ENCODE measurements at regions not wholly inside any gene's neighbourhood (a gene's known extent, or its start where the extent isn't known, plus 50 kb on each side); places are given as distances from the start of the nearest gene placed in this dataset.
"Not testable (repeated sequence)": the region's sequence is repeated elsewhere in the genome, so short reads cannot be mapped to it uniquely, and the experiment has no call there.

GRCh38 chr2:131425231-131425941, 50.5 kb upstream of the TUBA3D start:
- TF ChIP-seq, protein P1, sequence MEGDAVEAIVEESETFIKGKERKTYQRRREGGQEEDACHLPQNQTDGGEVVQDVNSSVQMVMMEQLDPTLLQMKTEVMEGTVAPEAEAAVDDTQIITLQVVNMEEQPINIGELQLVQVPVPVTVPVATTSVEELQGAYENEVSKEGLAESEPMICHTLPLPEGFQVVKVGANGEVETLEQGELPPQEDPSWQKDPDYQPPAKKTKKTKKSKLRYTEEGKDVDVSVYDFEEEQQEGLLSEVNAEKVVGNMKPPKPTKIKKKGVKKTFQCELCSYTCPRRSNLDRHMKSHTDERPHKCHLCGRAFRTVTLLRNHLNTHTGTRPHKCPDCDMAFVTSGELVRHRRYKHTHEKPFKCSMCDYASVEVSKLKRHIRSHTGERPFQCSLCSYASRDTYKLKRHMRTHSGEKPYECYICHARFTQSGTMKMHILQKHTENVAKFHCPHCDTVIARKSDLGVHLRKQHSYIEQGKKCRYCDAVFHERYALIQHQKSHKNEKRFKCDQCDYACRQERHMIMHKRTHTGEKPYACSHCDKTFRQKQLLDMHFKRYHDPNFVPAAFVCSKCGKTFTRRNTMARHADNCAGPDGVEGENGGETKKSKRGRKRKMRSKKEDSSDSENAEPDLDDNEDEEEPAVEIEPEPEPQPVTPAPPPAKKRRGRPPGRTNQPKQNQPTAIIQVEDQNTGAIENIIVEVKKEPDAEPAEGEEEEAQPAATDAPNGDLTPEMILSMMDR (IDR thresholded peaks at IDR 0.05): no peak
- no peak overlapping the region for H3K4me3 Mint-ChIP-seq
- CTCF ChIA-PET: no interaction called here
- peaks cover 50% of the 10 kb centered on the region for H3K27me3 Mint-ChIP-seq
- no peaks in the 10 kb centered on the region for H3K9me3 Mint-ChIP-seq
- H3K36me3 Mint-ChIP-seq (ENCODE audit: low read depth): no peaks in the 10 kb centered on the region
- DNase-seq (no peak), ATAC-seq (ENCODE audit: low read depth) (no peak)
- POLR2A ChIA-PET: no interaction called here
- H3K27ac Mint-ChIP-seq: no peak overlapping the region
- peaks cover 6% of the 10 kb centered on the region for H3K4me1 Mint-ChIP-seq
- intact Hi-C loops (cut with micrococcal nuclease): no loop called here

DNA sequence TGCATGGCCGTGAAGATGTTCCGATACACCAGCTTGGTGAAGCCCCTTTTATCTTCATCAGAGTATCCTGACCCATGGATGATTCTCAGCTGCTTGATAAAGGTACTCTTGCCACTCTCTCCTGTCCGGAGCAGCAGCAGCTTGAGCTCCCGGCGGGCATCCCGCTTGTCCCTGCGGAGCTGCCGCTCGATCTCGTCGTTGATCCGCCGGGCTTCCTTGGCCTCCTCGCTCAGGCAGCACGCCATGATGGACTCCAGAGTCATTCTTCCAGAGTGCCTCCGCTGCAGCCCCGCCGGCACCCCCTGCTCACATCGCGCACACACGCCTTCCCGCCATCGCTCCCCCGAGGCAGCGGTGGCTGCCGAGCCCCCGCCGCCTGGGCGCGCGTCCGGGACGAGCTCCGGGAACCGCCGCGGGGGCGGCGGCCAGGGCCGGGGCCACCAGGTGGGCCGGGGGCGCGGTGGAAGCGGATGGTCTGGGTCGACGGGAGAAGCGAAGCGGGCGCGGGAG, 51.3 kb upstream of the TUBA3D start:
- H3K4me3 Mint-ChIP-seq; ATAC-seq (ENCODE audit: low read depth); H3K27ac Mint-ChIP-seq; intact Hi-C loops (cut with micrococcal nuclease); H3K9me3 Mint-ChIP-seq; H3K36me3 Mint-ChIP-seq (ENCODE audit: low read depth); POLR2A ChIA-PET; CTCF ChIA-PET; H3K4me1 Mint-ChIP-seq; DNase-seq: not testable (repeated sequence)
- peaks cover 50% of the 10 kb centered on the region for H3K27me3 Mint-ChIP-seq

- DNase-seq; H3K9me3 Mint-ChIP-seq; intact Hi-C loops (cut with micrococcal nuclease); H3K27ac Mint-ChIP-seq; H3K4me3 Mint-ChIP-seq; H3K4me1 Mint-ChIP-seq; H3K36me3 Mint-ChIP-seq (ENCODE audit: low read depth); ATAC-seq (ENCODE audit: low read depth); CTCF ChIA-PET: not testable (repeated sequence)
- H3K27me3 Mint-ChIP-seq: peaks cover 42% of the 10 kb centered on the region
- POLR2A ChIA-PET: interaction anchor here (0.7 kb wide), 1 partner anchor 108 kb away, joined by 3 read pairs; no protein-coding TSS in a partner anchor
Measured at GRCh38 chr2:131420751-131421150, 55.2 kb upstream of the TUBA3D start.

GRCh38 chr2:131419441-131419840, 55.5 kb upstream of the RAB6D start:
- intact Hi-C loops (cut with micrococcal nuclease): no loop called here
- H3K27me3 Mint-ChIP-seq: peaks cover 42% of the 10 kb centered on the region
- CTCF ChIA-PET: no interaction called here

GRCh38 chr2:131418625-131419024, 54.7 kb upstream of the RAB6D start:
- H3K27ac Mint-ChIP-seq: no peak overlapping the region
- H3K27me3 Mint-ChIP-seq: peaks cover 33% of the 10 kb centered on the region
- H3K4me3 Mint-ChIP-seq: no peak overlapping the region
- CTCF ChIA-PET: no interaction called here
- no peaks in the 10 kb centered on the region for H3K36me3 Mint-ChIP-seq (ENCODE audit: low read depth)
- ATAC-seq (ENCODE audit: low read depth): no peak
- TF ChIP-seq, protein P1 (IDR thresholded peaks at IDR 0.05): no peak
- POLR2A ChIA-PET: no interaction called here
- no peak for DNase-seq
- H3K9me3 Mint-ChIP-seq: no peaks in the 10 kb centered on the region
- intact Hi-C loops (cut with micrococcal nuclease): no loop called here
- H3K4me1 Mint-ChIP-seq: no peaks in the 10 kb centered on the region

More at GRCh38 chr2:131419441-131419840, 55.5 kb upstream of the RAB6D start:
- ATAC-seq (ENCODE audit: low read depth): no peak
- H3K4me1 Mint-ChIP-seq: no peaks in the 10 kb centered on the region
- TF ChIP-seq, protein P1 (IDR thresholded peaks at IDR 0.05): no peak
- no peaks in the 10 kb centered on the region for H3K36me3 Mint-ChIP-seq (ENCODE audit: low read depth)
- no peak overlapping the region for H3K27ac Mint-ChIP-seq
- no peak overlapping the region for H3K4me3 Mint-ChIP-seq
- DNase-seq: no peak
- no peaks in the 10 kb centered on the region for H3K9me3 Mint-ChIP-seq
- POLR2A ChIA-PET: no interaction called here

GRCh38 chr2:131417886-131418285, 53.9 kb upstream of the RAB6D start:
- ATAC-seq (ENCODE audit: low read depth): no peak
- Mint-ChIP-seq H3K9me3 (no peaks in the 10 kb centered on the region), H3K27ac (no peak overlapping the region), H3K4me1 (no peaks in the 10 kb centered on the region), H3K27me3 (peaks cover 30% of the 10 kb centered on the region), H3K36me3 (ENCODE audit: low read depth) (no peaks in the 10 kb centered on the region), H3K4me3 (no peak overlapping the region)
- ChIA-PET CTCF (interaction anchor here (1.3 kb wide), 1 partner anchor 255 kb away, joined by 3 read pairs; no protein-coding TSS in a partner anchor), POLR2A (no interaction called here)
- TF ChIP-seq, protein P1 (IDR thresholded peaks at IDR 0.05): no peak
- intact Hi-C loops (cut with micrococcal nuclease): no loop called here
- no peak for DNase-seq

Data from activated B cell treated with CpG ODN at 0.5 μM for 24 hours (primary cell).